K562 (cell line): ENCODE measurements at regions not wholly inside any gene's neighbourhood (a gene's known extent, or its start where the extent isn't known, plus 50 kb on each side); places are given as distances from the start of the nearest gene placed in this dataset.

Experiments used
- ATAC-seq: fragments of 200-7000 bp; cut with Tn5 transposase; 3 replicates; pipeline ENCODE4 v1.9.1; 2020; ENCODE audit warnings: moderate library complexity
- BruUV-seq: library from RNA; stranded (reverse); fragments of 400-500 nt; replicated peaks from 2 replicates; lab custom pipeline; 2021; lab: Mats Ljungman, UMichigan
- CTCF ChIA-PET: fragments of 300-600 bp; formaldehyde crosslinking; extraction: SDS; loops from one replicate; lab custom pipeline; 2021; ENCODE audit warnings: low intra/inter-chr PET ratio; lab: Yijun Ruan, JAX
- POLR2A ChIA-PET: fragments of 300-600, 350-650 bp; sonication (Branson Sonifier 250); formaldehyde crosslinking; extraction: SDS; loops from one replicate; lab custom pipeline; 2021; ENCODE audit warnings: antibody characterized with exemption, inconsistent platforms; lab: Yijun Ruan, JAX
- DNase-seq, 4 experiments: peaks; one replicate each; pipeline versions ENCODE4 v3.0.0 to v3.0.0-alpha.2; 2011 to 2018; ENCODE audit warnings: low spot score in 3 of 4, mixed read lengths in 3 of 4; ENCODE audit errors: extremely low read depth in 1 of 4
- FAIRE-seq: peaks from 2 replicates; lab custom pipeline; 2011; peaks lifted over from hg19 to GRCh38; lab: Jason Lieb, UNC
- H2AFZ ChIP-seq: 2 replicates; pipeline ENCODE4 v1.6.0; 2011; ENCODE audit warnings: low read depth, low read length, control low read depth, inconsistent platforms
- H3K27ac ChIP-seq: fragments of 200-600 bp; 3 replicates; pipeline ENCODE4 v1.8.0; 2011; ENCODE audit warnings: low read depth, mild to moderate bottlenecking, control low read depth, inconsistent platforms, low read length, moderate library complexity, mixed read lengths; ENCODE audit errors: extremely low read depth
- H3K27me3 ChIP-seq, 2 experiments: fragments of 300-600 bp in 1 of 2; 2 replicates in 1 of 2; 3 replicates in 1 of 2; pipeline versions ENCODE4 v1.6.0 to v1.8.0; 2011; ENCODE audit warnings: inconsistent platforms in 2 of 2, low read length in 2 of 2, mild to moderate bottlenecking in 1 of 2, mixed read lengths in 1 of 2, moderate library complexity in 1 of 2; ENCODE audit not compliant: control insufficient read depth in 2 of 2, insufficient read depth in 2 of 2
- H3K36me3 ChIP-seq: fragments of 300-600 bp; 3 replicates; pipeline ENCODE4 v1.8.0; 2011; ENCODE audit warnings: mild to moderate bottlenecking, low read length, inconsistent platforms; ENCODE audit not compliant: control insufficient read depth, insufficient read depth
- H3K4me1 ChIP-seq, 2 experiments: fragments of 200-600 bp in 1 of 2; replicated peaks in 1 of 2; 2 replicates in 1 of 2; 3 replicates in 1 of 2; pipeline versions ENCODE4 v1.5.1 to v1.8.0; 2011; ENCODE audit warnings: inconsistent platforms in 2 of 2, low read length in 2 of 2, mild to moderate bottlenecking in 1 of 2, mixed read lengths in 1 of 2, moderate library complexity in 1 of 2; ENCODE audit not compliant: control insufficient read depth in 2 of 2, insufficient read depth in 2 of 2
- H3K4me2 ChIP-seq: 2 replicates; pipeline ENCODE4 v1.6.1; 2011; ENCODE audit warnings: low read length, control low read depth, inconsistent platforms, mixed read lengths; ENCODE audit not compliant: insufficient read depth
- H3K4me3 ChIP-seq: fragments of 200-600 bp; sonication (generic), shearing (Covaris generic); 2 replicates; pipeline ENCODE4 v1.5.1; 2016; ENCODE audit warnings: control low read depth, inconsistent platforms
- H3K79me2 ChIP-seq: fragments of 200-600 bp; 3 replicates; pipeline ENCODE4 v1.8.0; 2011; ENCODE audit warnings: low read length, inconsistent platforms; ENCODE audit not compliant: control insufficient read depth, insufficient read depth
- H3K9ac ChIP-seq, 2 experiments: 2 replicates each; pipeline versions ENCODE4 v1.6.0 to v1.6.1; 2011; ENCODE audit warnings: low read depth in 2 of 2, low read length in 2 of 2, control low read depth in 1 of 2, inconsistent platforms in 1 of 2, mild to moderate bottlenecking in 1 of 2, mixed read lengths in 1 of 2; ENCODE audit not compliant: insufficient read depth in 1 of 2
- H3K9me1 ChIP-seq: one replicate; pipeline ENCODE4 v1.6.0; 2011; ENCODE audit warnings: inconsistent platforms, mild to moderate bottlenecking, low read length, moderate library complexity; ENCODE audit not compliant: control insufficient read depth, insufficient read depth
- H3K9me3 ChIP-seq: replicated peaks from 2 replicates; pipeline ENCODE4 v1.5.1; 2011; ENCODE audit warnings: low read depth, low read length, inconsistent platforms; ENCODE audit not compliant: control insufficient read depth, insufficient read depth
- H4K20me1 ChIP-seq: replicated peaks from 2 replicates; pipeline ENCODE4 v1.6.1; 2011; ENCODE audit warnings: low read length, inconsistent platforms, mixed read lengths; ENCODE audit not compliant: control insufficient read depth, insufficient read depth
- CHAMP1 ChIP-seq: fragments of 450-650 bp; IDR thresholded peaks from 2 replicates; pipeline ENCODE4 v1.6.1; 2016; ENCODE audit warnings: mild to moderate bottlenecking
- E2F3 ChIP-seq: fragments of 250-450 bp; sonication (Bioruptor Pico); IDR thresholded peaks from 2 replicates; pipeline ENCODE4 v1.4.0; 2020; ENCODE audit warnings: mild to moderate bottlenecking
- FOSL1 ChIP-seq: fragments of 200-800 bp; sonication (Bioruptor generic); conservative IDR thresholded peaks from 2 replicates; pipeline ENCODE4 v1.6.1; 2016; ENCODE audit warnings: missing genetic modification characterization, missing compliant biosample characterization
- IFI16 ChIP-seq: fragments of 250-450 bp; sonication (Bioruptor Pico); IDR thresholded peaks from 2 replicates; pipeline ENCODE4 v2.1.2; 2022; ENCODE audit warnings: mild to moderate bottlenecking, inconsistent platforms
- MEF2A ChIP-seq: IDR thresholded peaks from 2 replicates; pipeline ENCODE4 v1.6.1; 2011; ENCODE audit warnings: low read depth, mild to moderate bottlenecking, low read length, moderate library complexity; ENCODE audit not compliant: control insufficient read depth
- NUFIP1 ChIP-seq: fragments of 450-650 bp; IDR thresholded peaks from 2 replicates; pipeline ENCODE4 v1.6.1; 2018; ENCODE audit not compliant: partially characterized antibody
- POLR2AphosphoS2 ChIP-seq: IDR thresholded peaks from 2 replicates; pipeline ENCODE4 v1.6.1; 2012; ENCODE audit warnings: low read length, improper control_type of control experiment
- RFX7 ChIP-seq: fragments of 250-450 bp; sonication (Bioruptor Pico); IDR thresholded peaks from 2 replicates; pipeline ENCODE4 v1.5.1; 2021; ENCODE audit warnings: mild to moderate bottlenecking
- TFE3 ChIP-seq: fragments of 450-650 bp; formaldehyde crosslinking; IDR thresholded peaks from 2 replicates; pipeline ENCODE4 v1.4.0; 2020; ENCODE audit warnings: mild to moderate bottlenecking, mixed read lengths
- THAP7 ChIP-seq: fragments of 250-450 bp; sonication (Bioruptor Pico); IDR thresholded peaks from 2 replicates; pipeline ENCODE4 v1.5.0; 2021
- ZBED1 ChIP-seq: IDR thresholded peaks from 2 replicates; pipeline ENCODE4 v1.6.1; 2014
- ZNF431 ChIP-seq: sonication (generic); formaldehyde crosslinking; IDR thresholded peaks from 2 replicates; pipeline ENCODE4 v1.8.0; 2022; ENCODE audit warnings: mild to moderate bottlenecking, missing genetic modification reagents
- WGBS: fragments of 100-300 bp; shearing (Covaris generic); methylation state at CpG from one replicate; pipeline ENCODE4 v1.1.6; 2016; ENCODE audit warnings: low coverage, mixed read lengths; ENCODE audit not compliant: insufficient coverage; ENCODE audit errors: missing lambda C conversion rate; 5-methylcytosine and 5-hydroxymethylcytosine counted together
- in situ Hi-C: fragments of 300-500 bp; cut with MboI; formaldehyde crosslinking; loops from 4 replicates; pipeline ENCODE4 v1.15.0; 2018; ENCODE audit warnings: inconsistent platforms, mixed read lengths
- intact Hi-C: fragments of 100-400 bp; cut with micrococcal nuclease; formaldehyde crosslinking; loops from 2 replicates; pipeline ENCODE4 v1.14.2; 2022

GRCh38 chr4:178696515-178696914 lies 1254.3 kb upstream of the AGA start:
- ChIA-PET CTCF (no interaction called here), POLR2A (no interaction called here)
- no peak overlapping the region for H3K4me2 ChIP-seq
- TF ChIP-seq MEF2A = no peak
- TF ChIP-seq IFI16 (CRISPR knock-in tag) = no peak
- TF ChIP-seq FOSL1 (tag) = no peak
- no peak for TF ChIP-seq POLR2AphosphoS2
- no peak for TF ChIP-seq E2F3 (CRISPR knock-in tag)
- TF ChIP-seq TFE3 (CRISPR knock-in tag) = no peak
- no peak for TF ChIP-seq CHAMP1
- TF ChIP-seq THAP7 (CRISPR knock-in tag) = no peak
- TF ChIP-seq ZNF431 (CRISPR knock-in tag) = no peak
- no peak for TF ChIP-seq ZBED1
- TF ChIP-seq NUFIP1 = no peak
- TF ChIP-seq RFX7 (CRISPR knock-in tag) = no peak
- H3K27ac ChIP-seq = no peak overlapping the region
- H3K4me1 ChIP-seq = no peaks in the 10 kb centered on the region
- no peaks in the 10 kb centered on the region for H3K79me2 ChIP-seq
- H4K20me1 ChIP-seq = no peaks in the 10 kb centered on the region
- no peak overlapping the region for H3K9ac ChIP-seq
- no peak for FAIRE-seq
- ATAC-seq = no peak
- BruUV-seq = no TSS peak
- intact Hi-C loops (no loop called here), in situ Hi-C loops (no loop called here)
- WGBS = 0% methylated on average over 3 of the region's 3 CpGs
- H3K9me1 ChIP-seq = no peaks in the 10 kb centered on the region
- H3K27me3 ChIP-seq = no peaks in the 10 kb centered on the region
- no peaks in the 10 kb centered on the region for H3K36me3 ChIP-seq
- no peaks in the 10 kb centered on the region for H3K9me3 ChIP-seq
- H2AFZ ChIP-seq = no peak overlapping the region
- no peak for DNase-seq
- H3K4me3 ChIP-seq = no peak overlapping the region
